Activated B cell treated with CpG ODN at 0.5 μM for 24 hours (primary cell): ENCODE measurements at regions not wholly inside any gene's neighbourhood (a gene's known extent, or its start where the extent isn't known, plus 50 kb on each side); places are given as distances from the start of the nearest gene placed in this dataset.

ENCODE experiments used
- ATAC-seq: fragments of 200-7000 bp; cut with Tn5 transposase; one replicate; pipeline ENCODE4 v1.10.0; 2021; ENCODE audit warnings: low read depth, mild to moderate bottlenecking, moderate library complexity
- CTCF ChIA-PET: fragments of 350-600 bp; sonication (Branson Sonifier 250); formaldehyde crosslinking; loops from one replicate; lab custom pipeline; 2021; ENCODE audit warnings: antibody characterized with exemption; lab: Charles Lee
- POLR2A ChIA-PET: fragments of 350-600 bp; sonication (Branson Sonifier 250); formaldehyde crosslinking; loops from one replicate; lab custom pipeline; 2021; ENCODE audit warnings: antibody characterized with exemption; lab: Charles Lee
- DNase-seq: peaks from one replicate; pipeline ENCODE4 v3.0.0; 2022
- H3K27ac Mint-ChIP-seq: one replicate; pipeline ENCODE4 v1.8.0; 2020; ENCODE audit warnings: mixed read lengths
- H3K27me3 Mint-ChIP-seq: one replicate; pipeline ENCODE4 v1.8.0; 2021; ENCODE audit warnings: mixed read lengths
- H3K36me3 Mint-ChIP-seq: one replicate; pipeline ENCODE4 v1.8.0; 2021; ENCODE audit warnings: low read depth, mixed read lengths
- H3K4me1 Mint-ChIP-seq: one replicate; pipeline ENCODE4 v1.8.0; 2021; ENCODE audit warnings: mixed read lengths
- H3K4me3 Mint-ChIP-seq: one replicate; pipeline ENCODE4 v1.8.0; 2020; ENCODE audit warnings: mild to moderate bottlenecking, mixed read lengths
- H3K9me3 Mint-ChIP-seq: one replicate; pipeline ENCODE4 v1.8.0; 2020; ENCODE audit warnings: mixed read lengths
- CTCF ChIP-seq: fragments of 200-600 bp; IDR thresholded peaks from one replicate; pipeline ENCODE4 v1.8.0; 2022; ENCODE audit warnings: antibody characterized with exemption, mild to moderate bottlenecking
- intact Hi-C: fragments of 100-400 bp; cut with micrococcal nuclease; formaldehyde crosslinking; loops from one replicate; pipeline ENCODE4 v1.15.1; 2024

- H3K27ac Mint-ChIP-seq = no peak overlapping the region
- no peak for DNase-seq
- H3K27me3 Mint-ChIP-seq = peaks cover 3% of the 10 kb centered on the region
- H3K36me3 Mint-ChIP-seq = no peaks in the 10 kb centered on the region
- intact Hi-C loops = no loop called here
- H3K4me3 Mint-ChIP-seq = no peak overlapping the region
- TF ChIP-seq CTCF = no peak
- POLR2A ChIA-PET = no interaction called here
- no peak for ATAC-seq
- CTCF ChIA-PET = interaction anchor here (1.9 to 3.1 kb wide), 2 partner anchors 82 to 87 kb away, joined by 7 to 12 read pairs; no protein-coding TSS in a partner anchor
- no peaks in the 10 kb centered on the region for H3K4me1 Mint-ChIP-seq
- no peaks in the 10 kb centered on the region for H3K9me3 Mint-ChIP-seq
Observed at GRCh38 chr11:10941414-10941813, 83.6 kb upstream of the ZBED5 start.

GRCh38 chr11:10938650-10939387 lies 81.0 kb upstream of the ZBED5 start:
- no peak overlapping the region for H3K27ac Mint-ChIP-seq
- H3K9me3 Mint-ChIP-seq = no peaks in the 10 kb centered on the region
- peaks cover 10% of the 10 kb centered on the region for H3K4me1 Mint-ChIP-seq
- ChIA-PET CTCF (interaction anchor here (1.0 kb wide), 1 partner anchor 89 kb away, joined by 4 read pairs; no protein-coding TSS in a partner anchor), POLR2A (no interaction called here)
- ATAC-seq (no peak), DNase-seq (no peak)
- intact Hi-C loops = loop anchor here (10.0 kb wide), 1 partner anchor 1346 kb away; no protein-coding TSS in a partner anchor
- H3K4me3 Mint-ChIP-seq = no peak overlapping the region
- peaks cover 6% of the 10 kb centered on the region for H3K27me3 Mint-ChIP-seq
- TF ChIP-seq CTCF = no peak
- no peaks in the 10 kb centered on the region for H3K36me3 Mint-ChIP-seq

GRCh38 chr11:10938231-10938630 lies 80.4 kb upstream of the ZBED5 start:
- H3K27ac Mint-ChIP-seq = no peak overlapping the region
- ATAC-seq (no peak), DNase-seq (no peak)
- no peaks in the 10 kb centered on the region for H3K9me3 Mint-ChIP-seq
- intact Hi-C loops = loop anchor here (10.0 kb wide), 1 partner anchor 1347 kb away; no protein-coding TSS in a partner anchor
- H3K4me1 Mint-ChIP-seq = peaks cover 12% of the 10 kb centered on the region
- H3K36me3 Mint-ChIP-seq = no peaks in the 10 kb centered on the region
- TF ChIP-seq CTCF = no peak
- CTCF ChIA-PET = interaction anchor here (1.0 kb wide), 1 partner anchor 90 kb away, joined by 4 read pairs; no protein-coding TSS in a partner anchor
- H3K4me3 Mint-ChIP-seq = no peak overlapping the region
- POLR2A ChIA-PET = interaction anchor here (0.6 kb wide), 1 partner anchor 72 kb away, joined by 5 read pairs; no protein-coding TSS in a partner anchor
- peaks cover 12% of the 10 kb centered on the region for H3K27me3 Mint-ChIP-seq

GRCh38 chr11:10937385-10937771 lies 79.5 kb upstream of the ZBED5 start:
- DNase-seq (no peak), ATAC-seq (no peak)
- no peaks in the 10 kb centered on the region for H3K36me3 Mint-ChIP-seq
- H3K9me3 Mint-ChIP-seq = no peaks in the 10 kb centered on the region
- POLR2A ChIA-PET = no interaction called here
- TF ChIP-seq CTCF = no peak
- peaks cover 12% of the 10 kb centered on the region for H3K4me1 Mint-ChIP-seq
- peaks cover 13% of the 10 kb centered on the region for H3K27me3 Mint-ChIP-seq
- H3K4me3 Mint-ChIP-seq = no peak overlapping the region
- CTCF ChIA-PET = interaction anchor here (0.5 to 1.7 kb wide), 5 partner anchors 47 to 850 kb away, joined by 3 to 10 read pairs (median 3); no protein-coding TSS in a partner anchor
- intact Hi-C loops = loop anchor here (10.0 kb wide), 1 partner anchor 1347 kb away; no protein-coding TSS in a partner anchor
- no peak overlapping the region for H3K27ac Mint-ChIP-seq
